K562 (cell line): ENCODE measurements at regions not wholly inside any gene's neighbourhood (a gene's known extent, or its start where the extent isn't known, plus 50 kb on each side); places are given as distances from the start of the nearest gene placed in this dataset.

Experiments used
- ATAC-seq: fragments of 200-7000 bp; cut with Tn5 transposase; 3 replicates; pipeline ENCODE4 v1.9.1; 2020; ENCODE audit warnings: moderate library complexity
- BruUV-seq: library from RNA; stranded (reverse); fragments of 400-500 nt; replicated peaks from 2 replicates; lab custom pipeline; 2021; lab: Mats Ljungman, UMichigan
- CTCF ChIA-PET: fragments of 300-600 bp; formaldehyde crosslinking; extraction: SDS; loops from one replicate; lab custom pipeline; 2021; ENCODE audit warnings: low intra/inter-chr PET ratio; lab: Yijun Ruan, JAX
- POLR2A ChIA-PET: fragments of 300-600, 350-650 bp; sonication (Branson Sonifier 250); formaldehyde crosslinking; extraction: SDS; loops from one replicate; lab custom pipeline; 2021; ENCODE audit warnings: antibody characterized with exemption, inconsistent platforms; lab: Yijun Ruan, JAX
- DNase-seq, 4 experiments: peaks; one replicate each; pipeline versions ENCODE4 v3.0.0 to v3.0.0-alpha.2; 2011 to 2018; ENCODE audit warnings: low spot score in 3 of 4, mixed read lengths in 3 of 4; ENCODE audit errors: extremely low read depth in 1 of 4
- FAIRE-seq: peaks from 2 replicates; lab custom pipeline; 2011; peaks lifted over from hg19 to GRCh38; lab: Jason Lieb, UNC
- H2AFZ ChIP-seq: 2 replicates; pipeline ENCODE4 v1.6.0; 2011; ENCODE audit warnings: low read depth, low read length, control low read depth, inconsistent platforms
- H3K27ac ChIP-seq: fragments of 200-600 bp; 3 replicates; pipeline ENCODE4 v1.8.0; 2011; ENCODE audit warnings: low read depth, mild to moderate bottlenecking, control low read depth, inconsistent platforms, low read length, moderate library complexity, mixed read lengths; ENCODE audit errors: extremely low read depth
- H3K27me3 ChIP-seq, 2 experiments: fragments of 300-600 bp in 1 of 2; 2 replicates in 1 of 2; 3 replicates in 1 of 2; pipeline versions ENCODE4 v1.6.0 to v1.8.0; 2011; ENCODE audit warnings: inconsistent platforms in 2 of 2, low read length in 2 of 2, mild to moderate bottlenecking in 1 of 2, mixed read lengths in 1 of 2, moderate library complexity in 1 of 2; ENCODE audit not compliant: control insufficient read depth in 2 of 2, insufficient read depth in 2 of 2
- H3K36me3 ChIP-seq: fragments of 300-600 bp; 3 replicates; pipeline ENCODE4 v1.8.0; 2011; ENCODE audit warnings: mild to moderate bottlenecking, low read length, inconsistent platforms; ENCODE audit not compliant: control insufficient read depth, insufficient read depth
- H3K4me1 ChIP-seq, 2 experiments: fragments of 200-600 bp in 1 of 2; replicated peaks in 1 of 2; 2 replicates in 1 of 2; 3 replicates in 1 of 2; pipeline versions ENCODE4 v1.5.1 to v1.8.0; 2011; ENCODE audit warnings: inconsistent platforms in 2 of 2, low read length in 2 of 2, mild to moderate bottlenecking in 1 of 2, mixed read lengths in 1 of 2, moderate library complexity in 1 of 2; ENCODE audit not compliant: control insufficient read depth in 2 of 2, insufficient read depth in 2 of 2
- H3K4me2 ChIP-seq: 2 replicates; pipeline ENCODE4 v1.6.1; 2011; ENCODE audit warnings: low read length, control low read depth, inconsistent platforms, mixed read lengths; ENCODE audit not compliant: insufficient read depth
- H3K4me3 ChIP-seq: fragments of 200-600 bp; sonication (generic), shearing (Covaris generic); 2 replicates; pipeline ENCODE4 v1.5.1; 2016; ENCODE audit warnings: control low read depth, inconsistent platforms
- H3K79me2 ChIP-seq: fragments of 200-600 bp; 3 replicates; pipeline ENCODE4 v1.8.0; 2011; ENCODE audit warnings: low read length, inconsistent platforms; ENCODE audit not compliant: control insufficient read depth, insufficient read depth
- H3K9ac ChIP-seq, 2 experiments: 2 replicates each; pipeline versions ENCODE4 v1.6.0 to v1.6.1; 2011; ENCODE audit warnings: low read depth in 2 of 2, low read length in 2 of 2, control low read depth in 1 of 2, inconsistent platforms in 1 of 2, mild to moderate bottlenecking in 1 of 2, mixed read lengths in 1 of 2; ENCODE audit not compliant: insufficient read depth in 1 of 2
- H3K9me1 ChIP-seq: one replicate; pipeline ENCODE4 v1.6.0; 2011; ENCODE audit warnings: inconsistent platforms, mild to moderate bottlenecking, low read length, moderate library complexity; ENCODE audit not compliant: control insufficient read depth, insufficient read depth
- H3K9me3 ChIP-seq: replicated peaks from 2 replicates; pipeline ENCODE4 v1.5.1; 2011; ENCODE audit warnings: low read depth, low read length, inconsistent platforms; ENCODE audit not compliant: control insufficient read depth, insufficient read depth
- H4K20me1 ChIP-seq: replicated peaks from 2 replicates; pipeline ENCODE4 v1.6.1; 2011; ENCODE audit warnings: low read length, inconsistent platforms, mixed read lengths; ENCODE audit not compliant: control insufficient read depth, insufficient read depth
- HMGN3 ChIP-seq: IDR thresholded peaks from 2 replicates; pipeline ENCODE4 v1.6.1; 2011; ENCODE audit warnings: borderline replicate concordance, low read depth, mild to moderate bottlenecking, mixed read lengths, low read length; ENCODE audit not compliant: insufficient read length; ENCODE audit errors: extremely low read depth
- SOX6 ChIP-seq: fragments of 450-650 bp; IDR thresholded peaks from 2 replicates; pipeline ENCODE4 v1.6.1; 2014; ENCODE audit warnings: mild to moderate bottlenecking
- SPI1 ChIP-seq: IDR thresholded peaks from 2 replicates; pipeline ENCODE4 v1.6.1; 2011; ENCODE audit warnings: low read depth, low read length, control low read depth, borderline replicate concordance
- TGIF2 ChIP-seq: sonication (generic); formaldehyde crosslinking; IDR thresholded peaks from 2 replicates; pipeline ENCODE4 v1.8.1; 2022; ENCODE audit warnings: mild to moderate bottlenecking, missing genetic modification reagents, moderate library complexity
- ZNF12 ChIP-seq: sonication (generic); formaldehyde crosslinking; IDR thresholded peaks from 2 replicates; pipeline ENCODE4 v1.4.0; 2020; ENCODE audit warnings: mild to moderate bottlenecking, missing genetic modification reagents
- ZNF232 ChIP-seq: sonication (generic); formaldehyde crosslinking; IDR thresholded peaks from 2 replicates; pipeline ENCODE4 v1.8.0; 2022; ENCODE audit warnings: mild to moderate bottlenecking, missing genetic modification reagents
- WGBS: fragments of 100-300 bp; shearing (Covaris generic); methylation state at CpG from one replicate; pipeline ENCODE4 v1.1.6; 2016; ENCODE audit warnings: low coverage, mixed read lengths; ENCODE audit not compliant: insufficient coverage; ENCODE audit errors: missing lambda C conversion rate; 5-methylcytosine and 5-hydroxymethylcytosine counted together
- in situ Hi-C: fragments of 300-500 bp; cut with MboI; formaldehyde crosslinking; loops from 4 replicates; pipeline ENCODE4 v1.15.0; 2018; ENCODE audit warnings: inconsistent platforms, mixed read lengths
- intact Hi-C: fragments of 100-400 bp; cut with micrococcal nuclease; formaldehyde crosslinking; loops from 2 replicates; pipeline ENCODE4 v1.14.2; 2022
- TF ChIP-seq, protein P1 (sequence below): fragments of 250-450 bp; sonication (Bioruptor Pico); IDR thresholded peaks from 2 replicates; pipeline ENCODE4 v1.9.0; 2021; ENCODE audit warnings: mild to moderate bottlenecking
- TF ChIP-seq, protein P2 (sequence below): fragments of 450-650 bp; IDR thresholded peaks from 2 replicates; pipeline ENCODE4 v1.6.1; 2016; ENCODE audit warnings: missing biosample characterization, missing genetic modification characterization

DNA sequence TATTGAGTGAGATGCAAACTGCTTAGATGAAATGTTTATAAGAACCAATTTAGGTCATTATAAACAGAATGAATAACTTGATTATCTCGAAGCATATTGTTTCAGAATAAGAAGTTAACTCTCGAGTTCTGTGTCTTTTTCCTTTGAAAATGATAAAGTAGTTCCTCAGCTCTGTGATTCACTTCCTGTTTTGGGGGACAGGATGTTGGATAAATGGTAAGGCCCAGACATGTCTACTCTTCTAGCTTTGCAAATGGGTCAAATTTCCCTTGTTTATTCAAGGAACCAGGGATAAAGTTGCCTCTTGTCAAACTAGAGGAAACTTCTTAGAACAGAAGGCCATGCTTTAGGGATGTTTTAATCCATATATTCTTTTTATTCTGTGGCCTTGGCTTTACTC, 246.9 kb downstream of the SOX4 start:
- no peaks in the 10 kb centered on the region for H4K20me1 ChIP-seq
- no peak overlapping the region for H2AFZ ChIP-seq
- H3K4me1 ChIP-seq = no peaks in the 10 kb centered on the region
- CTCF ChIA-PET = no interaction called here
- WGBS = 0% methylated on average over 2 of the region's 2 CpGs
- no peak for ATAC-seq
- no peaks in the 10 kb centered on the region for H3K36me3 ChIP-seq
- no peaks in the 10 kb centered on the region for H3K79me2 ChIP-seq
- TF ChIP-seq, protein P1, sequence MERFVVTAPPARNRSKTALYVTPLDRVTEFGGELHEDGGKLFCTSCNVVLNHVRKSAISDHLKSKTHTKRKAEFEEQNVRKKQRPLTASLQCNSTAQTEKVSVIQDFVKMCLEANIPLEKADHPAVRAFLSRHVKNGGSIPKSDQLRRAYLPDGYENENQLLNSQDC = no peak
- no peak for TF ChIP-seq TGIF2 (CRISPR knock-in tag)
- no peak for TF ChIP-seq ZNF232
- TF ChIP-seq ZNF12 = no peak
- TF ChIP-seq, protein P2, sequence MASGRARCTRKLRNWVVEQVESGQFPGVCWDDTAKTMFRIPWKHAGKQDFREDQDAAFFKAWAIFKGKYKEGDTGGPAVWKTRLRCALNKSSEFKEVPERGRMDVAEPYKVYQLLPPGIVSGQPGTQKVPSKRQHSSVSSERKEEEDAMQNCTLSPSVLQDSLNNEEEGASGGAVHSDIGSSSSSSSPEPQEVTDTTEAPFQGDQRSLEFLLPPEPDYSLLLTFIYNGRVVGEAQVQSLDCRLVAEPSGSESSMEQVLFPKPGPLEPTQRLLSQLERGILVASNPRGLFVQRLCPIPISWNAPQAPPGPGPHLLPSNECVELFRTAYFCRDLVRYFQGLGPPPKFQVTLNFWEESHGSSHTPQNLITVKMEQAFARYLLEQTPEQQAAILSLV (tag) = no peak
- no peak for TF ChIP-seq SOX6
- TF ChIP-seq HMGN3 = no peak
- peak; percentile 57; the same call in 1 of the 2 replicates for TF ChIP-seq SPI1
- TF ChIP-seq, all 486 proteins: peak for 1
- no peak for FAIRE-seq
- no TSS peak for BruUV-seq
- H3K9ac ChIP-seq = no peak overlapping the region
- in situ Hi-C loops (no loop called here), intact Hi-C loops (no loop called here)
- no peak overlapping the region for H3K4me2 ChIP-seq
- no peaks in the 10 kb centered on the region for H3K9me1 ChIP-seq
- no peak overlapping the region for H3K4me3 ChIP-seq
- peaks cover 5 to 8% of the 10 kb centered on the region in 2 experiments; a peak in 2 of 5 replicates for H3K27me3 ChIP-seq
- H3K9me3 ChIP-seq = no peaks in the 10 kb centered on the region
- POLR2A ChIA-PET = no interaction called here
- no peak for DNase-seq
- no peak overlapping the region for H3K27ac ChIP-seq
